Skeletal muscle tissue (tissue), 3 donors: ENCODE measurements at regions not wholly inside any gene's neighbourhood (a gene's known extent, or its start where the extent isn't known, plus 50 kb on each side); places are given as distances from the start of the nearest gene placed in this dataset.

Experiments
- H3K27ac ChIP-seq: one replicate; pipeline ENCODE4 v1.7.0; 2013; ENCODE audit warnings: mild to moderate bottlenecking, low read depth, low read length, inconsistent platforms
- H3K27me3 ChIP-seq, 3 donors: one replicate each; pipeline ENCODE4 v1.7.0; 2013; ENCODE audit warnings: low read length in 3 of 3; ENCODE audit not compliant: control insufficient read depth in 3 of 3, insufficient read depth in 3 of 3
- H3K36me3 ChIP-seq, 3 donors: one replicate each; pipeline ENCODE4 v1.7.0; 2013; ENCODE audit warnings: low read length in 3 of 3; ENCODE audit not compliant: control insufficient read depth in 3 of 3, insufficient read depth in 3 of 3
- H3K4me1 ChIP-seq, 3 donors: one replicate each; pipeline ENCODE4 v1.7.0; 2013; ENCODE audit warnings: low read length in 3 of 3, mild to moderate bottlenecking in 3 of 3; ENCODE audit not compliant: control insufficient read depth in 3 of 3, insufficient read depth in 3 of 3
- H3K4me3 ChIP-seq, 3 donors: one replicate each; pipeline ENCODE4 v1.7.0; 2013; ENCODE audit warnings: low read length in 3 of 3
- H3K9ac ChIP-seq, 3 donors: one replicate each; pipeline ENCODE4 v1.7.0; 2013; ENCODE audit warnings: low read length in 3 of 3, mild to moderate bottlenecking in 3 of 3, moderate library complexity in 2 of 3, low read depth in 1 of 3
- H3K9me3 ChIP-seq, 3 donors: one replicate each; pipeline ENCODE4 v1.7.0; 2013; ENCODE audit warnings: low read length in 3 of 3; ENCODE audit not compliant: control insufficient read depth in 3 of 3
- donor health status: Osteomylitis.

- no peaks in the 10 kb centered on the region for H3K36me3 ChIP-seq
Measured at GRCh38 chr13:69547780-69548179, 559.8 kb upstream of the ATXN8OS start.

GRCh38 chr13:69545551-69545950 lies 562.1 kb upstream of the ATXN8OS start:
- no peak overlapping the region for H3K27ac ChIP-seq
- H3K36me3 ChIP-seq: no peaks in the 10 kb centered on the region
- H3K9me3 ChIP-seq: no peaks in the 10 kb centered on the region
- H3K4me3 ChIP-seq: no peak overlapping the region
- H3K4me1 ChIP-seq: no peaks in the 10 kb centered on the region
- no peak overlapping the region for H3K9ac ChIP-seq
- no peaks in the 10 kb centered on the region for H3K27me3 ChIP-seq

More at GRCh38 chr13:69547780-69548179, 559.8 kb upstream of the ATXN8OS start:
- H3K9ac ChIP-seq: no peak overlapping the region
- H3K27ac ChIP-seq: no peak overlapping the region
- no peaks in the 10 kb centered on the region for H3K4me1 ChIP-seq
- no peak overlapping the region for H3K4me3 ChIP-seq
- H3K27me3 ChIP-seq: no peaks in the 10 kb centered on the region
- H3K9me3 ChIP-seq: no peaks in the 10 kb centered on the region

GRCh38 chr13:69524459-69525150 lies 583.0 kb upstream of the ATXN8OS start:
- Histone ChIP-seq H3K9me3 (no peaks in the 10 kb centered on the region), H3K27me3 (no peaks in the 10 kb centered on the region), H3K27ac (no peak overlapping the region), H3K4me3 (no peak overlapping the region), H3K4me1 (no peaks in the 10 kb centered on the region), H3K36me3 (no peaks in the 10 kb centered on the region), H3K9ac (no peak overlapping the region)

GRCh38 chr13:69496981-69497380 lies 610.6 kb upstream of the ATXN8OS start:
- H3K27ac ChIP-seq: no peak overlapping the region
- no peaks in the 10 kb centered on the region for H3K9me3 ChIP-seq
- H3K36me3 ChIP-seq: no peaks in the 10 kb centered on the region
- no peak overlapping the region for H3K4me3 ChIP-seq
- H3K4me1 ChIP-seq: no peaks in the 10 kb centered on the region
- no peak overlapping the region for H3K9ac ChIP-seq
- H3K27me3 ChIP-seq: no peaks in the 10 kb centered on the region

DNA sequence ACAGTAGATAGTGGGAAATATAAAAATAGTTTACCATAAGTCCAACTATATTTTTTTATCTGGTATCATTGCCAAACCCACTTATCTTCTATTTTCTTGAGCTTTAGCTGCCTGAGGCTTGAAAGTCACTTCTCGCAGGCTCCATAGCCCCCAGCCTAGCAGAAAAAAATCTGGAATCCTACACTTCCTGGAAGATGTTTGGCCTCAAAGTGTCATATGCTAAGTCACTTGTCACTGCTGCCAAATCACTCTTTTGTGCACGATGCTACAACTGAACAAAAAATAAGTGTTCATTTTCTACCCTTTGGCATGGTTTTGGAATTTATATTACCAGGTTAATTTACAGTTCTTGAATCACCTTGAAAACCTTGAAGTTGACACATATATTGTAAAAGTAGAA lies 612.5 kb upstream of the ATXN8OS start:
- Histone ChIP-seq H3K9ac (no peak overlapping the region), H3K36me3 (no peaks in the 10 kb centered on the region), H3K4me3 (no peak overlapping the region), H3K27ac (no peak overlapping the region), H3K27me3 (no peaks in the 10 kb centered on the region), H3K4me1 (no peaks in the 10 kb centered on the region), H3K9me3 (no peaks in the 10 kb centered on the region)

DNA sequence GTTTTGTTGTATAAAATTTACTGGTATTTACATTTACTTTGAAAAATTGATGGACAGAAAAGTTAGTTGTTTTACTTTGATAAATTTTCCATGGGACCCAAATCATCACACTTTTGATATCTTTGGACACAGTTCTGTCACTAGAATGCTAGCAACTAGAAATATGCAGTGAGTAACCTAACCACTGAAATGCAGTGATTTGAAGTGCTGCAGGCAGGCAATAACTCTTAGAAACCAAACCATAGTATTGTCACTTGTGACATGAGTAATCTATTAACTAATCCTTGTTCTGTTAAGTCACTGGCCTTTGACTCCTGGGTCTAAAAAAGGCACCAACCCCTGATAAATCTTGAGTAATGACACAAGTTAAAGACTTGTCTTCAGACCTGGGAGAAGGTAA lies 620.0 kb upstream of the ATXN8OS start:
- no peaks in the 10 kb centered on the region for H3K9me3 ChIP-seq

GRCh38 chr13:69485991-69486592 lies 621.5 kb upstream of the ATXN8OS start:
- H3K4me1 ChIP-seq: no peaks in the 10 kb centered on the region
- H3K4me3 ChIP-seq: no peak overlapping the region
- no peaks in the 10 kb centered on the region for H3K9me3 ChIP-seq
- H3K9ac ChIP-seq: no peak overlapping the region
- H3K27ac ChIP-seq: no peak overlapping the region
- H3K36me3 ChIP-seq: no peaks in the 10 kb centered on the region
- H3K27me3 ChIP-seq: no peaks in the 10 kb centered on the region

More for the DNA sequence above, 620.0 kb upstream of the ATXN8OS start:
- Histone ChIP-seq H3K27me3 (no peaks in the 10 kb centered on the region), H3K27ac (no peak overlapping the region), H3K4me1 (no peaks in the 10 kb centered on the region), H3K9ac (no peak overlapping the region), H3K36me3 (no peaks in the 10 kb centered on the region), H3K4me3 (no peak overlapping the region)

GRCh38 chr13:69477451-69477850 lies 630.2 kb upstream of the ATXN8OS start:
- no peak overlapping the region for H3K27ac ChIP-seq
- no peak overlapping the region for H3K4me3 ChIP-seq
- no peaks in the 10 kb centered on the region for H3K36me3 ChIP-seq
- H3K9me3 ChIP-seq: no peaks in the 10 kb centered on the region
- no peaks in the 10 kb centered on the region for H3K27me3 ChIP-seq
- H3K9ac ChIP-seq: no peak overlapping the region
- no peaks in the 10 kb centered on the region for H3K4me1 ChIP-seq

- H3K9me3 ChIP-seq: no peaks in the 10 kb centered on the region
- H3K4me1 ChIP-seq: no peaks in the 10 kb centered on the region
- H3K27me3 ChIP-seq: no peaks in the 10 kb centered on the region
- no peak overlapping the region for H3K27ac ChIP-seq
- H3K9ac ChIP-seq: no peak overlapping the region
- H3K4me3 ChIP-seq: no peak overlapping the region
- H3K36me3 ChIP-seq: no peaks in the 10 kb centered on the region
Measured at GRCh38 chr13:69474011-69474685, 633.5 kb upstream of the ATXN8OS start.

GRCh38 chr13:69468624-69469023 lies 639.0 kb upstream of the ATXN8OS start:
- no peaks in the 10 kb centered on the region for H3K36me3 ChIP-seq
- H3K4me3 ChIP-seq: no peak overlapping the region
- H3K4me1 ChIP-seq: no peaks in the 10 kb centered on the region
- H3K27me3 ChIP-seq: no peaks in the 10 kb centered on the region
- H3K27ac ChIP-seq: no peak overlapping the region
- H3K9ac ChIP-seq: no peak overlapping the region
- no peaks in the 10 kb centered on the region for H3K9me3 ChIP-seq
